GM10847 (cell line): ENCODE measurements at regions not wholly inside any gene's neighbourhood (a gene's known extent, or its start where the extent isn't known, plus 50 kb on each side); places are given as distances from the start of the nearest gene placed in this dataset.

Experiments
- POLR2A ChIP-seq: IDR thresholded peaks from 2 replicates; pipeline ENCODE4 v1.6.1; 2011; ENCODE audit not compliant: insufficient read length; ENCODE audit errors: extremely low read depth

DNA sequence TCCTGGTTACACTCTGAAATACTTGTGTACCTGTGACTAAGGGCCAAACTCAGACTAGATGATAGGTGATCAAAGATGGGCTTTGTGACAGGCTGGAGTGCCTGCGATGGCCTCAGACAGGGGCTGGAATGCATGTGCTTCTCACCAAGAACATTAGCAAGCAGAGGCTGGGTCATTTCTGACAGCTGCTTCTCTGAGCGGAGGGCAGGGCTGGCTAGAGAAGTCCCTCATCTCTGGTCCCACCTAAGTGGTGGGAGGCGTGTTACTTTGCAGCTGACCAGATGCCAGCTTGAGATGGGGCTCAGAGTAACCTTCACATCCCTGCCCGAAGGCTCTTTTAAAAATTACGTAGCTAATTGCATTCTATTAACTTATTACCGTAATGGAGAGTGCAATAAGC lies 106.8 kb upstream of the RTL1 start:
- TF ChIP-seq POLR2A = no peak

DNA sequence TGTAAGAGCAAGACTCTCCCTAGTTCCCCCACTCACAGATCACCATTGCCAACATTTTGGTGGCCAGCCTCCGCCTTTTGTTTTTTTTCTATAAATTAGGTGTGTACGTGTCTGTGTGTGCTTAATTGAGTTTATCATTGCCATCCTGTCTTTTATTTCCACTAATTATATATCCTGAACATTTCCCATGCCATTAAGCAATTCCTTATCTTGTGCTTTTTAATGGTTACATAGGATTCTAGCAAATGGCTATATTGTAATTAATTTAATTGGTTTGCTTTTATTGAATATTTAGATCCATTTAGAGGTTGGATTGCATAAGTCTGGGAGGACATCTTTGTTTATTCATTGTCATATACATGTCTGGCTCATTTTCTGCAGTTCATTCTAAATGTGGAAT lies 107.3 kb upstream of the RTL1 start:
- no peak for TF ChIP-seq POLR2A

GRCh38 chr14:101017209-101017608 lies 113.7 kb upstream of the RTL1 start:
- no peak for TF ChIP-seq POLR2A

GRCh38 chr14:101017806-101018560 lies 114.5 kb upstream of the RTL1 start:
- no peak for TF ChIP-seq POLR2A

DNA sequence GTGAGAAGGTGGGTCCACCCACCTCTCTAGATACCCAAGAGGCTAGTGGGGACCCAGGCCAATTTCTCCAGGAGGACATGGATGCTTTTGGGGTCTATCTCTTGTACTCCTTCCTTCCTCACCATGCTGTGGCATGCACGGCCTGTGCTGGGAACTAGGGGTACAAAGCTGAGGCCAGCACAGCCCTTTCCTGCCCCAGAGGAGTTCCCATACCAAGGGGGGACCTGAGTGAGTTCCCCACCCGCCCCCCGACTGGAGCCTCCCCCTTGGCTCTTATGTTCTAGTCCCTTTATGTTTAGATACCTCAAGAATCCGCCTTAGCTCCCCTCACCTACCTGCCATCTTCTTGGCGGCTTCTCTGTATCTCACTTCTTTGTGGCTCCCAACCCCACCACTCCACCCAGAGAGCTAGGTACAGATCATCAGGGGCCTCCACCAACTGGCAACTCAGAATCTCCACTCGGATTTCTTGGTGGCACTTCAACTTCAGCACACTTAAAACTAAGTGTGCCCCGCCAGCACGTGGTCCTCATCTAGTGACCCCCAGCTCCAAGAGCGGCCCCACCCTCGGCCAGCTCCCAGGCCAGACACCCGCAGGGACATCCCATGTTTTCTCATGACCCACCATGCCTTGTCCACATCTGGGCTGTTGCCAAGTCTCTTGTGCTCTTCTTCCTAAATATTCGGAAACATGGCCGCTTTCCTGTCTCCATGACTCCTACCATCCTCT lies 115.2 kb upstream of the RTL1 start:
- TF ChIP-seq POLR2A = no peak

- TF ChIP-seq POLR2A = no peak
Observed at GRCh38 chr14:101019541-101019940, 116.0 kb upstream of the RTL1 start.

GRCh38 chr14:101019990-101020710 lies 116.6 kb upstream of the RTL1 start:
- TF ChIP-seq POLR2A = no peak

GRCh38 chr14:101020834-101021370 lies 117.4 kb upstream of the RTL1 start:
- no peak for TF ChIP-seq POLR2A

- TF ChIP-seq POLR2A = no peak
Observed at GRCh38 chr14:101022121-101022520, 118.6 kb upstream of the RTL1 start.

DNA sequence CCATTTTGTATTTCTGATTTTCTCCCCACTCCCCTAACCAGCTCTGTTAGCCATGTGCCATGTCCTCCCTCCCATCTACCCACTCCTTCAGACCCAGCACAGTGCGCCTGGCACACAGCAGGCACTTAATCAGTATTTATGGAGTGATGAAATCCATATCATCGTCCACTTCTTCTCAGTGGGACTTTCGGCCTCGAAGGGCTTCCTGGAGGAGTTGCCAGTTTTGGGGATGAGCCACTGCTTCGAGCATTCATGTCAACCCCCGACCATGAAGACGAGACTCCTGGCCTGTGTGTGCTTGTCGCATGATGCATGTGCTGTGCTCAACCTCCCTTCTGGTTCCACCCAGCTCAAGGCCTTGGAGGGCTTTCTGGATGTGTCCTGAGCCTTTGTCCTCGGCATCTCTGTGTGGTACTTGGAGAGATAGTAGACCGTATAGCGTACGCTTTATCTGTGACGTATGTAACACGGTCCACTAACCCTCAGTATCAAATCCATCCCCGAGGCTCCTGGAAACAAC lies 119.5 kb upstream of the RTL1 start:
- TF ChIP-seq POLR2A = no peak

GRCh38 chr14:101024686-101025085 lies 121.2 kb upstream of the RTL1 start:
- no peak for TF ChIP-seq POLR2A

GRCh38 chr14:101025131-101025530 lies 121.6 kb upstream of the RTL1 start:
- TF ChIP-seq POLR2A = no peak

GRCh38 chr14:101025696-101026095 lies 122.2 kb upstream of the RTL1 start:
- no peak for TF ChIP-seq POLR2A

GRCh38 chr14:101026341-101026740 lies 122.8 kb upstream of the RTL1 start:
- TF ChIP-seq POLR2A = no peak

GRCh38 chr14:101027291-101027690 lies 123.8 kb upstream of the RTL1 start:
- TF ChIP-seq POLR2A = no peak

GRCh38 chr14:101027966-101028365 lies 124.4 kb upstream of the RTL1 start:
- no peak for TF ChIP-seq POLR2A
